Lower leg skin (tissue), 4 donors: ENCODE measurements at regions not wholly inside any gene's neighbourhood (a gene's known extent, or its start where the extent isn't known, plus 50 kb on each side); places are given as distances from the start of the nearest gene placed in this dataset.

Experiments used
- DNase-seq, 2 donors: peaks; one replicate each; pipeline ENCODE4 v3.0.0-alpha.2; 2019; ENCODE audit warnings: low spot score in 2 of 2
- H3K4me3 ChIP-seq: fragments of 200-600 bp; sonication (generic); 2 replicates; pipeline ENCODE4 v1.5.1; 2017; ENCODE audit warnings: mild to moderate bottlenecking, low read depth; ENCODE audit not compliant: poor library complexity, severe bottlenecking
- CTCF ChIP-seq, 3 donors: fragments of 450-650 bp; IDR thresholded peaks; one replicate each; pipeline ENCODE4 v1.5.1; 2016; ENCODE audit warnings: antibody characterized with exemption in 3 of 3, mild to moderate bottlenecking in 3 of 3, moderate library complexity in 2 of 3
- POLR2A ChIP-seq, 2 donors: fragments of 450-650 bp; IDR thresholded peaks; one replicate each; pipeline ENCODE4 v1.6.1; 2016 to 2017; ENCODE audit warnings: antibody characterized with exemption in 2 of 2, mild to moderate bottlenecking in 1 of 2, moderate library complexity in 1 of 2
- WGBS, 2 donors: methylation state at CpG; one replicate each; pipeline ENCODE4 v1.1.5; 2018; 5-methylcytosine and 5-hydroxymethylcytosine counted together
- intact Hi-C: fragments of 100-400 bp; cut with DNase I; formaldehyde crosslinking; loops from one replicate; pipeline ENCODE4 v1.15.0; 2023; ENCODE audit warnings: low total_unique reads

- DNase-seq, result peak in 1 of 2 donors; percentile 53
- TF ChIP-seq CTCF (IDR thresholded peaks at IDR 0.05), result no peak
- no peak for TF ChIP-seq POLR2A (IDR thresholded peaks at IDR 0.05)
- H3K4me3 ChIP-seq, result no peak overlapping the region
- 48 to 67% methylated on average over 5 of the region's 5 CpGs for WGBS, 2 donors
- intact Hi-C loops, result no loop called here
Observed at GRCh38 chr2:8480915-8481314, 200.9 kb upstream of the ID2 start.

GRCh38 chr2:8481463-8482009 is 200.3 kb upstream of the ID2 start:
- WGBS, 2 donors, result 84 to 85% methylated on average over 6 of the region's 6 CpGs
- intact Hi-C loops, result no loop called here
- TF ChIP-seq POLR2A (IDR thresholded peaks at IDR 0.05), result no peak
- no peak for TF ChIP-seq CTCF (IDR thresholded peaks at IDR 0.05)
- DNase-seq, result peak in 1 of 2 donors; percentile 76
- no peak overlapping the region for H3K4me3 ChIP-seq

DNA sequence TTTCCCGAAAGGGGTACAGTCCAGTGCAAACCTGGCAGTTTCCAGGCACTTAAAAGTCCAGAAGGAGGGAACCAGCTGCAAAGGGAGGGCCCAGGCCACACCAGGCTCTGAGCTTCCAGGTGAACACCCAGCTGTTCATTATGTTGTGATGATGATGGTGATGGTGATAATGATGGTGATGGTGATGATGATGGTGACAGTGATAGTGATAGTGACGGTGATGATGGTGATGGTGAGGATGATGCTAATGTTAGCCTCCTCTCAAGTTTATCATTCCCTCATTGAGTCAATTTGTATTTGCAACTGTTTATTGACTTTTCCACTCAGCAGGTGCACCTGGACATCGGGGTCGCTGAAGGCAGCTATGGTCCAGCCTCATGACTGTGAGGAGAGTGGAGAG is 199.4 kb upstream of the ID2 start:
- intact Hi-C loops, result no loop called here
- peak in 1 of 2 donors; percentile 39 for DNase-seq
- TF ChIP-seq CTCF (IDR thresholded peaks at IDR 0.05), result no peak
- no peak for TF ChIP-seq POLR2A (IDR thresholded peaks at IDR 0.05)
- WGBS, 2 donors, result 94 to 98% methylated on average over 4 of the region's 4 CpGs
- no peak overlapping the region for H3K4me3 ChIP-seq

DNA sequence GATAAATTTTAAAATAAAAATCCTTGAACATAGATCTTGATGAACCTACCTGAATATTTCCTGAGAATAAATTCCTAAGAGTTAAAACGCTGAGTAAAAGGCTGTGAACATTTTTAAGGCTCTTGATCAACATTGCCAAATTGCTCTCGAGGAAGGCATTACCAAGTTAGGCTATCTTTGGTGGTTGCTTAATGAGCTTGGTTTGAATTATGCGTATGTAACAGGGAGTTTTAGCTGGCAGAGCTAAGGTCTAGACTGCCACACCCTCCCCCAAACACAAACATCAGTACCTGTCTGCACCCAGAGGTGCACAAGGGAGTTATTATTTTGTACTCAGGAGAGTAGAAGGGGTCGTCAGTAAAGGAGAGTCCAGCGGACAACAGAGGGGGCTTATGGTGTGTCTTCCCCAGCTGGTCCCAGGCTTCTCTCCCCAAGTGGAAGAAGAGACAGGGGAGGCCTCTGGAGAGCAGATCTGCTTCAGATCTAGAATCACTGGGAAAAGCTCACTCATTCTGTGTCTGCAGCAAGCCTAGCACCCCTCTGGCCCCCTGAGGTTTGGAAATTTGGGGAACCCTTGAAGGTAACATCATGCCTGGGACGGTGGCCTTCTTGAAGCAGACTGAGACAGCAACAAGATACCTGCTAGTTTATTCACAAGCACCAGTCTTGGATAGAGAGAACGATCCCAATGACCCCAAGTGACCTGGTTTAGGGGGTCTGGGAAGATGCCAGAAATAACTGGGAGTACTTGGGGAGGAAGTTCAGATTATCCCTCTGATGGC is 197.2 kb upstream of the ID2 start:
- intact Hi-C loops, result no loop called here
- no peak overlapping the region for H3K4me3 ChIP-seq
- peak in 1 of 2 donors; percentile 45 for DNase-seq
- WGBS, 2 donors, result 63 to 66% methylated on average over 7 of the region's 7 CpGs
- TF ChIP-seq POLR2A (IDR thresholded peaks at IDR 0.05) (no peak), CTCF (IDR thresholded peaks at IDR 0.05) (no peak)

DNA sequence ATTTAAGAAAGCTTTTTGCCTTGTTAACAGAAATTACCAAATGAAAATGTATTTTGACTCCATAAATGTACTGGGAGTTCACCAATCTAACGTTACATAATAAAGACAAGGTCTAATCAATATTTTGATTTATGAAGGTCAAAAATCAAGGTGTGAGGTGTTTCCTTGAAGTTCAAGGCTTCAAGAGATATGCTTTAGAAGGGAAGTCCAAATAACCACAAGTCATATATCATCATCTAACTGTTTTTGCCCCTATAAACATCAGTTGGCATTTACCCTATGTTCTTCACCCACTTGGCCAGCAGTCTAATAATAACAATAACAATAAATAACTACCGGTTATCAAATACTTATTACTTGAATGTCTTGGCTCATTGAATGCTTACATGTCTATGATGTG is 196.1 kb upstream of the ID2 start:
- H3K4me3 ChIP-seq, result no peak overlapping the region
- TF ChIP-seq POLR2A (IDR thresholded peaks at IDR 0.05), result no peak
- no peak for TF ChIP-seq CTCF (IDR thresholded peaks at IDR 0.05)
- DNase-seq, result no peak
- WGBS, 2 donors, result 70 to 77% methylated on average over 2 of the region's 2 CpGs
- intact Hi-C loops, result no loop called here
